K562 (cell line): ENCODE measurements at regions not wholly inside any gene's neighbourhood (a gene's known extent, or its start where the extent isn't known, plus 50 kb on each side); places are given as distances from the start of the nearest gene placed in this dataset.

Experiments used
- CAMTA2 ChIP-seq: fragments of 250-450 bp; sonication (Bioruptor Pico); conservative IDR thresholded peaks from 2 replicates; pipeline ENCODE4 v1.5.1; 2022
- CBFA2T2 ChIP-seq: fragments of 450-650 bp; conservative IDR thresholded peaks from 2 replicates; pipeline ENCODE4 v1.6.1; 2017; ENCODE audit warnings: mild to moderate bottlenecking
- CBFA2T3 ChIP-seq: fragments of 450-650 bp; IDR thresholded peaks from 2 replicates; pipeline ENCODE4 v1.6.1; 2017
- CEBPB ChIP-seq: fragments of 450-650 bp; IDR thresholded peaks from 2 replicates; pipeline ENCODE4 v1.6.1; 2016; ENCODE audit warnings: missing genetic modification characterization, missing compliant biosample characterization
- HDAC8 ChIP-seq: fragments of 450-650 bp; IDR thresholded peaks from 2 replicates; pipeline ENCODE4 v1.6.1; 2016; ENCODE audit warnings: mild to moderate bottlenecking, missing genetic modification characterization, moderate library complexity, missing compliant biosample characterization
- KDM1A ChIP-seq, 2 experiments: fragments of 450-650 bp; IDR thresholded peaks; 2 replicates each; pipeline ENCODE4 v1.6.1; 2016; ENCODE audit warnings: mild to moderate bottlenecking in 2 of 2
- MTA2 ChIP-seq: fragments of 450-650 bp; IDR thresholded peaks from 2 replicates; pipeline ENCODE4 v1.6.1; 2016; ENCODE audit warnings: low read depth
- NCOA1 ChIP-seq: fragments of 450-650 bp; IDR thresholded peaks from 2 replicates; pipeline ENCODE4 v1.6.1; 2016; ENCODE audit warnings: low read depth
- TAL1 ChIP-seq: fragments of 450-650 bp; IDR thresholded peaks from 2 replicates; pipeline ENCODE4 v1.6.1; 2016; ENCODE audit warnings: mild to moderate bottlenecking
- TCF3 ChIP-seq: sonication (generic); formaldehyde crosslinking; IDR thresholded peaks from 2 replicates; pipeline ENCODE4 v1.4.0; 2020; ENCODE audit warnings: mild to moderate bottlenecking, missing genetic modification reagents
- ZNF212 ChIP-seq: fragments of 450-650 bp; formaldehyde crosslinking; IDR thresholded peaks from 2 replicates; pipeline ENCODE4 v1.4.0; 2020; ENCODE audit warnings: mild to moderate bottlenecking
- ZZZ3 ChIP-seq: fragments of 450-650 bp; IDR thresholded peaks from 2 replicates; pipeline ENCODE4 v1.6.1; 2016; ENCODE audit warnings: antibody characterized with exemption, mild to moderate bottlenecking, moderate library complexity
- TF ChIP-seq, protein P1 (sequence below): fragments of 200-400 bp; formaldehyde crosslinking; IDR thresholded peaks from 2 replicates; pipeline ENCODE4 v1.6.1; 2017; ENCODE audit warnings: mild to moderate bottlenecking, low read depth, low read length, moderate library complexity
- TF ChIP-seq, protein P2 (sequence below), 2 experiments: IDR thresholded peaks in 1 of 2; conservative IDR thresholded peaks in 1 of 2; 2 replicates each; pipeline ENCODE4 v1.6.1; 2016; ENCODE audit warnings: low read depth in 2 of 2, mild to moderate bottlenecking in 1 of 2, missing compliant biosample characterization in 1 of 2, missing genetic modification characterization in 1 of 2, moderate library complexity in 1 of 2
- TF ChIP-seq, protein P3 (sequence below): fragments of 450-650 bp; IDR thresholded peaks from 2 replicates; pipeline ENCODE4 v1.6.1; 2016; ENCODE audit warnings: antibody characterized with exemption
- TF ChIP-seq, protein P4 (sequence below): fragments of 450-650 bp; conservative IDR thresholded peaks from 2 replicates; pipeline ENCODE4 v1.6.1; 2016; ENCODE audit warnings: missing genetic modification characterization, low read depth, mild to moderate bottlenecking, control low read depth, missing compliant biosample characterization
- TF ChIP-seq, protein P5 (sequence below): fragments of 250-450 bp; sonication (Bioruptor Pico); IDR thresholded peaks from 2 replicates; pipeline ENCODE4 v1.8.0; 2021; ENCODE audit warnings: mild to moderate bottlenecking, moderate library complexity
- TF ChIP-seq, protein P6 (sequence below): fragments of 250-450 bp; sonication (Bioruptor Pico); IDR thresholded peaks from 2 replicates; pipeline ENCODE4 v1.4.0; 2020

DNA sequence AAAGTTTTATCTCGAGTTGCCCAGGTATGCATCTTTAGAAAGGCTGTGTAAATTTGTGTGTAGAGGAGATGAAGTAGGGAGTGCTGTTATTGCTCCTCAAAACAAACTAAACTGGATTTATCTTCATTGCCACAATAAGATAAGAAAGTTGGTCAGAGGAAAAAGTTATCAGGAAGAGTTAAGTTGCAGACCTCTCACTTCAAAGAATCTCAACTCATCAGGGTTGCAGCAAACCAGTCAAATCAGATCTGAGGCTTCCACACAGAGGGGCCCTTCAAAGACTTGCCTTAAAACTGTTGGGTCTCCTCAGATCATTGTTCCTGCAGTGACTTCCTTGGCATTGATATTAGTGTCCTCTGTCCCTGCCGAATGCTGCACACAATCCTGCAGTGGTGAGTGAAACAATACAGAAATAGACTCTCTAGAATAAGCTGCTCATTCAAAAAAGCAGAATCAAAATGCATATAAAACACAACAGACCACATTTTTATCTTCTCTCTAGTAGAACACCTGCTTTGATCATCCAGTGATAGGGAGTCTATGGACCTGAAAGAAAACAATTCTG lies 191.2 kb upstream of the CBLB start (continued):
- TF ChIP-seq, protein P1, sequence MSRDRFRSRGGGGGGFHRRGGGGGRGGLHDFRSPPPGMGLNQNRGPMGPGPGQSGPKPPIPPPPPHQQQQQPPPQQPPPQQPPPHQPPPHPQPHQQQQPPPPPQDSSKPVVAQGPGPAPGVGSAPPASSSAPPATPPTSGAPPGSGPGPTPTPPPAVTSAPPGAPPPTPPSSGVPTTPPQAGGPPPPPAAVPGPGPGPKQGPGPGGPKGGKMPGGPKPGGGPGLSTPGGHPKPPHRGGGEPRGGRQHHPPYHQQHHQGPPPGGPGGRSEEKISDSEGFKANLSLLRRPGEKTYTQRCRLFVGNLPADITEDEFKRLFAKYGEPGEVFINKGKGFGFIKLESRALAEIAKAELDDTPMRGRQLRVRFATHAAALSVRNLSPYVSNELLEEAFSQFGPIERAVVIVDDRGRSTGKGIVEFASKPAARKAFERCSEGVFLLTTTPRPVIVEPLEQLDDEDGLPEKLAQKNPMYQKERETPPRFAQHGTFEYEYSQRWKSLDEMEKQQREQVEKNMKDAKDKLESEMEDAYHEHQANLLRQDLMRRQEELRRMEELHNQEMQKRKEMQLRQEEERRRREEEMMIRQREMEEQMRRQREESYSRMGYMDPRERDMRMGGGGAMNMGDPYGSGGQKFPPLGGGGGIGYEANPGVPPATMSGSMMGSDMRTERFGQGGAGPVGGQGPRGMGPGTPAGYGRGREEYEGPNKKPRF = no peak
- TF ChIP-seq, protein P2, sequence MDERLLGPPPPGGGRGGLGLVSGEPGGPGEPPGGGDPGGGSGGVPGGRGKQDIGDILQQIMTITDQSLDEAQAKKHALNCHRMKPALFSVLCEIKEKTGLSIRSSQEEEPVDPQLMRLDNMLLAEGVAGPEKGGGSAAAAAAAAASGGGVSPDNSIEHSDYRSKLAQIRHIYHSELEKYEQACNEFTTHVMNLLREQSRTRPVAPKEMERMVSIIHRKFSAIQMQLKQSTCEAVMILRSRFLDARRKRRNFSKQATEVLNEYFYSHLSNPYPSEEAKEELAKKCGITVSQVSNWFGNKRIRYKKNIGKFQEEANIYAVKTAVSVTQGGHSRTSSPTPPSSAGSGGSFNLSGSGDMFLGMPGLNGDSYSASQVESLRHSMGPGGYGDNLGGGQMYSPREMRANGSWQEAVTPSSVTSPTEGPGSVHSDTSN (CRISPR knock-in tag; IDR thresholded peaks at IDR 0.05; ENCODE audit: low read depth) = no peak
- TF ChIP-seq, protein P2 (tag; conservative IDR thresholded peaks at IDR 0.05; ENCODE audit: low read depth) = no peak
- no peak for TF ChIP-seq ZZZ3
- 0 out of 2 replicates have a peak, but pooled peaks have one; percentile 11 for TF ChIP-seq MTA2
- TF ChIP-seq TCF3 (CRISPR knock-in tag) = peak; percentile 55
- TF ChIP-seq CEBPB (tag) = no peak
- no peak for TF ChIP-seq NCOA1
- TF ChIP-seq KDM1A (IDR thresholded peaks at IDR 0.05) = peak; percentile 75 to 81
- TF ChIP-seq, protein P3, sequence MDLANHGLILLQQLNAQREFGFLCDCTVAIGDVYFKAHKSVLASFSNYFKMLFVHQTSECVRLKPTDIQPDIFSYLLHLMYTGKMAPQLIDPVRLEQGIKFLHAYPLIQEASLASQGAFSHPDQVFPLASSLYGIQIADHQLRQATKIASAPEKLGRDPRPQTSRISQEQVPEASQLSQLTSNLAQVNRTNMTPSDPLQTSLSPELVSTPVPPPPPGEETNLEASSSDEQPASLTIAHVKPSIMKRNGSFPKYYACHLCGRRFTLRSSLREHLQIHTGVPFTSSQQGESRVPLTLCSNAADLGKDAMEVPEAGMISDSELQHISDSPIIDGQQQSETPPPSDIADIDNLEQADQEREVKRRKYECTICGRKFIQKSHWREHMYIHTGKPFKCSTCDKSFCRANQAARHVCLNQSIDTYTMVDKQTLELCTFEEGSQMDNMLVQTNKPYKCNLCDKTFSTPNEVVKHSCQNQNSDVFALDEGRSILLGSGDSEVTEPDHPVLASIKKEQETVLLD = no peak
- TF ChIP-seq TAL1 = peak; percentile 59
- peak; percentile 84 for TF ChIP-seq CBFA2T3
- TF ChIP-seq, protein P4, sequence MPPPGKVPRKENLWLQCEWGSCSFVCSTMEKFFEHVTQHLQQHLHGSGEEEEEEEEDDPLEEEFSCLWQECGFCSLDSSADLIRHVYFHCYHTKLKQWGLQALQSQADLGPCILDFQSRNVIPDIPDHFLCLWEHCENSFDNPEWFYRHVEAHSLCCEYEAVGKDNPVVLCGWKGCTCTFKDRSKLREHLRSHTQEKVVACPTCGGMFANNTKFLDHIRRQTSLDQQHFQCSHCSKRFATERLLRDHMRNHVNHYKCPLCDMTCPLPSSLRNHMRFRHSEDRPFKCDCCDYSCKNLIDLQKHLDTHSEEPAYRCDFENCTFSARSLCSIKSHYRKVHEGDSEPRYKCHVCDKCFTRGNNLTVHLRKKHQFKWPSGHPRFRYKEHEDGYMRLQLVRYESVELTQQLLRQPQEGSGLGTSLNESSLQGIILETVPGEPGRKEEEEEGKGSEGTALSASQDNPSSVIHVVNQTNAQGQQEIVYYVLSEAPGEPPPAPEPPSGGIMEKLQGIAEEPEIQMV (tag) = no peak
- no peak for TF ChIP-seq ZNF212 (CRISPR knock-in tag)
- no peak for TF ChIP-seq HDAC8 (tag)
- TF ChIP-seq, protein P5, sequence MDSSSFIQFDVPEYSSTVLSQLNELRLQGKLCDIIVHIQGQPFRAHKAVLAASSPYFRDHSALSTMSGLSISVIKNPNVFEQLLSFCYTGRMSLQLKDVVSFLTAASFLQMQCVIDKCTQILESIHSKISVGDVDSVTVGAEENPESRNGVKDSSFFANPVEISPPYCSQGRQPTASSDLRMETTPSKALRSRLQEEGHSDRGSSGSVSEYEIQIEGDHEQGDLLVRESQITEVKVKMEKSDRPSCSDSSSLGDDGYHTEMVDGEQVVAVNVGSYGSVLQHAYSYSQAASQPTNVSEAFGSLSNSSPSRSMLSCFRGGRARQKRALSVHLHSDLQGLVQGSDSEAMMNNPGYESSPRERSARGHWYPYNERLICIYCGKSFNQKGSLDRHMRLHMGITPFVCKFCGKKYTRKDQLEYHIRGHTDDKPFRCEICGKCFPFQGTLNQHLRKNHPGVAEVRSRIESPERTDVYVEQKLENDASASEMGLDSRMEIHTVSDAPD (CRISPR knock-in tag) = no peak
- peak; percentile 68 for TF ChIP-seq CBFA2T2
- TF ChIP-seq, protein P6, sequence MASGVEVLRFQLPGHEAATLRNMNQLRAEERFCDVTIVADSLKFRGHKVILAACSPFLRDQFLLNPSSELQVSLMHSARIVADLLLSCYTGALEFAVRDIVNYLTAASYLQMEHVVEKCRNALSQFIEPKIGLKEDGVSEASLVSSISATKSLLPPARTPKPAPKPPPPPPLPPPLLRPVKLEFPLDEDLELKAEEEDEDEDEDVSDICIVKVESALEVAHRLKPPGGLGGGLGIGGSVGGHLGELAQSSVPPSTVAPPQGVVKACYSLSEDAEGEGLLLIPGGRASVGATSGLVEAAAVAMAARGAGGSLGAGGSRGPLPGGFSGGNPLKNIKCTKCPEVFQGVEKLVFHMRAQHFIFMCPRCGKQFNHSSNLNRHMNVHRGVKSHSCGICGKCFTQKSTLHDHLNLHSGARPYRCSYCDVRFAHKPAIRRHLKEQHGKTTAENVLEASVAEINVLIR (CRISPR knock-in tag) = no peak
- TF ChIP-seq CAMTA2 (CRISPR knock-in tag) = no peak
